ENCODE measurements at regions not wholly inside any gene's neighbourhood (a gene's known extent, or its start where the extent isn't known, plus 50 kb on each side); places are given as distances from the start of the nearest gene placed in this dataset.

DNA sequence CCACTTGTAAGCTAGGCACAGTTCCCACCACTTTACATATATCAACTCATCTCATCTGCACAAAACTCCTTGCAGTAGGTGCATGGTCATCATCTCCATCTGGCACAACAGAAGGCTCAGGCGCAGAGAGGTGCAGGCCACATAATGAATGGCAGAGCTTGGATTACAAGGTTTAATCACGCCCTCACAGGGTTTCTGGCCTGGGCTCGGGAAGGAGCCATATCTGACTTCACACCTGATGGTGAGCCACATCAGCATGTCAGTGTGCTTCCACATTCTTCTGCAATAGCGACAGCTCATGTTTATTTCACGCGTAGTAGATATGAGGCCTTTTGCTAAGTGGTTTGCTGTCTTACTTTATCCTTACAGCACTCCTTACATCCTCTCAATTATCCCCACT, 650.2 kb downstream of the INHBA start:
- TF ChIP-seq, protein P1, sequence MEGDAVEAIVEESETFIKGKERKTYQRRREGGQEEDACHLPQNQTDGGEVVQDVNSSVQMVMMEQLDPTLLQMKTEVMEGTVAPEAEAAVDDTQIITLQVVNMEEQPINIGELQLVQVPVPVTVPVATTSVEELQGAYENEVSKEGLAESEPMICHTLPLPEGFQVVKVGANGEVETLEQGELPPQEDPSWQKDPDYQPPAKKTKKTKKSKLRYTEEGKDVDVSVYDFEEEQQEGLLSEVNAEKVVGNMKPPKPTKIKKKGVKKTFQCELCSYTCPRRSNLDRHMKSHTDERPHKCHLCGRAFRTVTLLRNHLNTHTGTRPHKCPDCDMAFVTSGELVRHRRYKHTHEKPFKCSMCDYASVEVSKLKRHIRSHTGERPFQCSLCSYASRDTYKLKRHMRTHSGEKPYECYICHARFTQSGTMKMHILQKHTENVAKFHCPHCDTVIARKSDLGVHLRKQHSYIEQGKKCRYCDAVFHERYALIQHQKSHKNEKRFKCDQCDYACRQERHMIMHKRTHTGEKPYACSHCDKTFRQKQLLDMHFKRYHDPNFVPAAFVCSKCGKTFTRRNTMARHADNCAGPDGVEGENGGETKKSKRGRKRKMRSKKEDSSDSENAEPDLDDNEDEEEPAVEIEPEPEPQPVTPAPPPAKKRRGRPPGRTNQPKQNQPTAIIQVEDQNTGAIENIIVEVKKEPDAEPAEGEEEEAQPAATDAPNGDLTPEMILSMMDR (conservative IDR thresholded peaks at IDR 0.05) = no peak
- Mint-ChIP-seq H3K4me1 (peaks cover 30% of the 10 kb centered on the region), H3K9me3 (peaks cover 3% of the 10 kb centered on the region), H3K36me3 (ENCODE audit: low read depth) (no peaks in the 10 kb centered on the region), H3K27ac (ENCODE audit: unreplicated experiment) (no peak overlapping the region), H3K27me3 (ENCODE audit: low read depth) (no peaks in the 10 kb centered on the region), H3K4me3 (no peak overlapping the region)
- no peak for DNase-seq (ENCODE audit: low read depth, low spot score)

DNA sequence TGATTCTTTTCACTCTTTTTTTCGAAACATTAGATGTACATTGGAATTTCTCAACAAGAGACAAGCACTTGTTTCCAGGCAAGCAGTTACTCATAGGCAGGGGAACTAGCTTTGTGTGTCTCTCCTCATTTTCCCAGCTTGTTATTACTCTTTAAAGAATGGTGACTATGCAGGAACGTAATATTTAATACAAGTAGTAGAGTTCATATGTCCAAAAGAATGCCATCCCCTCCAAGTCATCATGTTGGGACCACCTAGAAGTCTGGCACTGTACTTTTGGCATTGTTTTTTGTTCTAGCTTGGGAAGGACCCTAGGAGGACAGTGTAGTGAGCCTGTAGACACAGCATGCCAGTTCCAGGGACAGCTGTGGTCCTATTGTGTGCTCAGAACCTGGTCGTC, 650.7 kb downstream of the INHBA start:
- TF ChIP-seq, protein P1 (conservative IDR thresholded peaks at IDR 0.05) = no peak
- H3K27me3 Mint-ChIP-seq (ENCODE audit: low read depth) = no peaks in the 10 kb centered on the region
- peaks cover 3% of the 10 kb centered on the region for H3K9me3 Mint-ChIP-seq
- no peak for DNase-seq (ENCODE audit: low read depth, low spot score)
- H3K36me3 Mint-ChIP-seq (ENCODE audit: low read depth) = no peaks in the 10 kb centered on the region
- H3K4me3 Mint-ChIP-seq = no peak overlapping the region
- peaks cover 35% of the 10 kb centered on the region for H3K4me1 Mint-ChIP-seq
- H3K27ac Mint-ChIP-seq (ENCODE audit: unreplicated experiment) = no peak overlapping the region

GRCh38 chr7:41051535-41051934, 651.4 kb downstream of the INHBA start:
- DNase-seq (ENCODE audit: low read depth, low spot score) = no peak
- H3K4me3 Mint-ChIP-seq = no peak overlapping the region
- no peak overlapping the region for H3K27ac Mint-ChIP-seq (ENCODE audit: unreplicated experiment)
- peaks cover 3% of the 10 kb centered on the region for H3K9me3 Mint-ChIP-seq
- no peaks in the 10 kb centered on the region for H3K36me3 Mint-ChIP-seq (ENCODE audit: low read depth)
- TF ChIP-seq, protein P1 (conservative IDR thresholded peaks at IDR 0.05) = no peak
- H3K4me1 Mint-ChIP-seq = peaks cover 41% of the 10 kb centered on the region
- H3K27me3 Mint-ChIP-seq (ENCODE audit: low read depth) = no peaks in the 10 kb centered on the region

GRCh38 chr7:41051062-41051461, 651.8 kb downstream of the INHBA start:
- Mint-ChIP-seq H3K27ac (ENCODE audit: unreplicated experiment) (no peak overlapping the region), H3K27me3 (ENCODE audit: low read depth) (no peaks in the 10 kb centered on the region)

GRCh38 chr7:41048771-41049170, 654.1 kb downstream of the INHBA start:
- DNase-seq (ENCODE audit: low read depth, low spot score) = no peak
- H3K9me3 Mint-ChIP-seq = peaks cover 3% of the 10 kb centered on the region
- no peaks in the 10 kb centered on the region for H3K36me3 Mint-ChIP-seq (ENCODE audit: low read depth)
- H3K27ac Mint-ChIP-seq (ENCODE audit: unreplicated experiment) = no peak overlapping the region
- peaks cover 46% of the 10 kb centered on the region for H3K4me1 Mint-ChIP-seq
- no peak overlapping the region for H3K4me3 Mint-ChIP-seq
- TF ChIP-seq, protein P1 (conservative IDR thresholded peaks at IDR 0.05) = no peak
- H3K27me3 Mint-ChIP-seq (ENCODE audit: low read depth) = no peaks in the 10 kb centered on the region

More at GRCh38 chr7:41051062-41051461, 651.8 kb downstream of the INHBA start:
- no peaks in the 10 kb centered on the region for H3K36me3 Mint-ChIP-seq (ENCODE audit: low read depth)
- TF ChIP-seq, protein P1 (conservative IDR thresholded peaks at IDR 0.05) = no peak
- DNase-seq (ENCODE audit: low read depth, low spot score) = no peak
- H3K9me3 Mint-ChIP-seq = peaks cover 3% of the 10 kb centered on the region
- no peak overlapping the region for H3K4me3 Mint-ChIP-seq
- H3K4me1 Mint-ChIP-seq = peaks cover 44% of the 10 kb centered on the region

DNA sequence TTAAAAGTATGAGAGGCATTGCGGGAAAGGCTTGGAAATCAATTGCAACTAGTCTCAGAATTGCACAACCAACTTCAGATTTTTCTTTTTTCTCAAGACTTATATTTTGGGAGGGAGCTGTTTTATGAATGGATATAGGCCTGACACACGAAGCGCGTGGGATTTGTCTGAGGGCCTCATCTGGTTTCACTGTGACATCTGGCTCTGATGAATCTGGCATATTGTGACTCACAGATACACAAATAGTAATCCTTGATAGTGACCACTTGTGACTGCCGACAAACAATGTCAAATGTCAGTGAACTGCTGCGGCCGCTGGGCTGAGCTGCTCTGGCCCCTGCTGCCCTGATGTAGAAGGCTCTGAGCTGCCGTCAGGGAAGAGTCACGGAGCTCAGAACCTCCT, 655.1 kb downstream of the INHBA start:
- Mint-ChIP-seq H3K9me3 (peaks cover 2% of the 10 kb centered on the region), H3K36me3 (ENCODE audit: low read depth) (no peaks in the 10 kb centered on the region), H3K4me3 (no peak overlapping the region), H3K27me3 (ENCODE audit: low read depth) (no peaks in the 10 kb centered on the region), H3K27ac (ENCODE audit: unreplicated experiment) (peak overlapping the region; percentile 10), H3K4me1 (peaks cover 46% of the 10 kb centered on the region)
- TF ChIP-seq, protein P1 (conservative IDR thresholded peaks at IDR 0.05) = no peak
- DNase-seq (ENCODE audit: low read depth, low spot score) = no peak

All from neural crest cell (in vitro differentiated cells).